ENCODE measurements at regions not wholly inside any gene's neighbourhood (a gene's known extent, or its start where the extent isn't known, plus 50 kb on each side); places are given as distances from the start of the nearest gene placed in this dataset.

GRCh38 chr1:87632232-87632631 lies 303.6 kb downstream of the LMO4 start:
- no peak for TF ChIP-seq CTCF (IDR thresholded peaks at IDR 0.05)
- TF ChIP-seq TCF7L2 (IDR thresholded peaks at IDR 0.05; ENCODE audit: low read depth, low read length), result no peak

Measured in Panc1 (cell line).